ENCODE measurements at regions not wholly inside any gene's neighbourhood (a gene's known extent, or its start where the extent isn't known, plus 50 kb on each side); places are given as distances from the start of the nearest gene placed in this dataset.

- H3K9me2 ChIP-seq (ENCODE audit: insufficient read depth): no peaks in the 10 kb centered on the region
- no peaks in the 10 kb centered on the region for H3K4me1 ChIP-seq (ENCODE audit: insufficient read depth)
- H3K4me2 ChIP-seq: no peak overlapping the region
- H3K27me3 ChIP-seq (ENCODE audit: insufficient read depth): no peaks in the 10 kb centered on the region
- no peak overlapping the region for H3K4me3 Mint-ChIP-seq
- H2AFZ ChIP-seq: no peak overlapping the region
- no peaks in the 10 kb centered on the region for H4K20me1 ChIP-seq (replicated peaks; ENCODE audit: insufficient read depth)
- no peak overlapping the region for H3K27ac ChIP-seq (ENCODE audit: low read depth)
- H3K4me3 ChIP-seq: no peak overlapping the region
- H3K36me3 ChIP-seq (ENCODE audit: insufficient read depth): no peaks in the 10 kb centered on the region
- H3F3A ChIP-seq (replicated peaks; ENCODE audit: low read depth): no peaks in the 10 kb centered on the region
- ATAC-seq: no peak
- no peak for DNase-seq (ENCODE audit: low spot score)
- no peaks in the 10 kb centered on the region for H3K79me2 ChIP-seq (replicated peaks; ENCODE audit: insufficient read depth)
- TF ChIP-seq CREB1 (CRISPR knock-in tag; IDR thresholded peaks at IDR 0.05; ENCODE audit: low read depth) (no peak), REST (IDR thresholded peaks at IDR 0.05; ENCODE audit: unreplicated experiment) (no peak), EZH2 (IDR thresholded peaks at IDR 0.05; ENCODE audit: low read depth, unreplicated experiment) (no peak), ZNF462 (CRISPR knock-in tag; IDR thresholded peaks at IDR 0.05) (no peak), JUNB (IDR thresholded peaks at IDR 0.05; ENCODE audit: unreplicated experiment) (no peak), EZH2phosphoT487 (IDR thresholded peaks at IDR 0.05; ENCODE audit: unreplicated experiment) (no peak), STAT1 (IDR thresholded peaks at IDR 0.05; ENCODE audit: unreplicated experiment) (no peak), POLR2AphosphoS5 (IDR thresholded peaks at IDR 0.05; ENCODE audit: low read depth) (no peak), ZNF331 (CRISPR knock-in tag; IDR thresholded peaks at IDR 0.05; ENCODE audit: low read depth) (no peak), ETS1 (IDR thresholded peaks at IDR 0.05) (no peak), ZNF114 (CRISPR knock-in tag; IDR thresholded peaks at IDR 0.05) (no peak), CTCF (conservative IDR thresholded peaks at IDR 0.05; ENCODE audit: low read depth in 2 of 2) (no peak), NANOG (IDR thresholded peaks at IDR 0.05; ENCODE audit: borderline replicate concordance) (no peak)
- H3K27me3 Mint-ChIP-seq (ENCODE audit: insufficient read depth, low read depth, poor library complexity): no peaks in the 10 kb centered on the region
- H3K27ac Mint-ChIP-seq: no peak overlapping the region
- no peaks in the 10 kb centered on the region for H3K4me1 Mint-ChIP-seq
- no peaks in the 10 kb centered on the region for H3K36me3 Mint-ChIP-seq (ENCODE audit: low read depth)
- no peaks in the 10 kb centered on the region for H3K9me3 Mint-ChIP-seq
Observed at GRCh38 chr9:14014218-14014617, 299.7 kb downstream of the NFIB start.

Measured in GM23338 (cell line).